Osteocyte (in vitro differentiated cells): ENCODE measurements at regions not wholly inside any gene's neighbourhood (a gene's known extent, or its start where the extent isn't known, plus 50 kb on each side); places are given as distances from the start of the nearest gene placed in this dataset.
"Not testable (repeated sequence)": the region's sequence is repeated elsewhere in the genome, so short reads cannot be mapped to it uniquely, and the experiment has no call there.

Experiments used
- DNase-seq: peaks from one replicate; pipeline ENCODE4 v3.0.0; 2021; ENCODE audit warnings: mixed read lengths; ENCODE audit not compliant: unreplicated experiment; ENCODE audit errors: extremely low spot score
- H3K27ac Mint-ChIP-seq: one replicate; pipeline ENCODE4 v1.8.0; 2021; ENCODE audit warnings: mild to moderate bottlenecking, mixed read lengths; ENCODE audit not compliant: unreplicated experiment
- H3K27me3 Mint-ChIP-seq: one replicate; pipeline ENCODE4 v1.8.0; 2021; ENCODE audit warnings: mixed read lengths; ENCODE audit not compliant: unreplicated experiment
- H3K36me3 Mint-ChIP-seq: one replicate; pipeline ENCODE4 v1.8.0; 2021; ENCODE audit warnings: mixed read lengths; ENCODE audit not compliant: unreplicated experiment
- H3K4me1 Mint-ChIP-seq: one replicate; pipeline ENCODE4 v1.8.0; 2021; ENCODE audit warnings: mixed read lengths; ENCODE audit not compliant: unreplicated experiment
- H3K4me3 Mint-ChIP-seq: one replicate; pipeline ENCODE4 v1.8.0; 2021; ENCODE audit warnings: mild to moderate bottlenecking, moderate library complexity, mixed read lengths; ENCODE audit not compliant: unreplicated experiment
- H3K9me3 Mint-ChIP-seq: one replicate; pipeline ENCODE4 v1.8.0; 2021; ENCODE audit warnings: mixed read lengths; ENCODE audit not compliant: unreplicated experiment
- CTCF ChIP-seq: fragments of 200-600 bp; sonication (generic); IDR thresholded peaks from 2 replicates; pipeline ENCODE4 v1.5.0; 2021; ENCODE audit warnings: antibody characterized with exemption, mild to moderate bottlenecking, moderate library complexity

- no peak for TF ChIP-seq CTCF
- Mint-ChIP-seq H3K9me3 (peaks cover 9% of the 10 kb centered on the region), H3K27me3 (no peaks in the 10 kb centered on the region)
These were observed 930.0 kb upstream of the KLHL29 start for GRCh38 chr2:22454826-22455485.

DNA sequence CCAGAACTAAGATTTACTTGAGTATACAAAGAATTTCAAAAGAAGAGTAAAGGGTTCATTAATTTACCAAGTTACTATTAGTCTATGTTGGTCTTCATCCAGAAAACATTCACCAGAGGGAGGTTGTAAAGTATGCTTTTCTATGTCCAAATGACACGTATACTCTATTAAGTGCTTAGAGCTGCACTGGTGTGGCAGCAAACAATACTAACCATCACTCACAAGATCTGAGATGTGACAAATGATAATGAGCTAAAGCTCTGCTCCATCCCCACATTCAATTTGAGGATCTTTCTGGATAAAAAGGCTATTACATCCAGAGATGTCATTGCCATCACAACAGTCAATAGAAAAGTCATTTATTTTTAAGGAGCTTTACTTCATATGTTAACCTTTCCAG is 926.5 kb upstream of the KLHL29 start:
- H3K4me3 Mint-ChIP-seq = no peak overlapping the region
- H3K27me3 Mint-ChIP-seq = no peaks in the 10 kb centered on the region
- no peak for TF ChIP-seq CTCF
- no peak for DNase-seq
- no peaks in the 10 kb centered on the region for H3K4me1 Mint-ChIP-seq
- H3K27ac Mint-ChIP-seq = no peak overlapping the region
- peaks cover 13% of the 10 kb centered on the region for H3K9me3 Mint-ChIP-seq
- no peaks in the 10 kb centered on the region for H3K36me3 Mint-ChIP-seq

More at GRCh38 chr2:22454826-22455485, 930.0 kb upstream of the KLHL29 start:
- no peaks in the 10 kb centered on the region for H3K4me1 Mint-ChIP-seq
- no peak overlapping the region for H3K4me3 Mint-ChIP-seq
- DNase-seq = no peak
- no peak overlapping the region for H3K27ac Mint-ChIP-seq
- no peaks in the 10 kb centered on the region for H3K36me3 Mint-ChIP-seq

DNA sequence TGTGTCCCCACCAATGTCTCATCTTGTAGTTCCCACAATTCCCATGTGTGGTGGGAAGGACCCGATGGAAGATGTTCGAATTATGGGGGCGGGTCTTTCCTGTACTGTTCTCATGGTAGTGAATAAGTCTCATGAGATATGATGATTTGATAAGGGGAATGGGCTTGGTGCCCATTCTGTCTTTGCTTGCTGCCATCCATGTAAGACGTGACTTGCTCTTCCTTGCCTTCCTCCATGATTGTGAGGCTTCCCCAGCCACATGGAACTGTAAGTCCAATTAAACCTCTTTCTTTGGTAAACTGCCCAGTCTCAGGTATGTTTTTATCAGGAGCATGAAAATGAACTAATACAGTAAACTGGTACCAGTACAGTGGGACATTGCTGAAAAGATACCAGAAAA is 909.9 kb upstream of the KLHL29 start:
- not testable (repeated sequence) for H3K27me3 Mint-ChIP-seq, H3K36me3 Mint-ChIP-seq, H3K27ac Mint-ChIP-seq, DNase-seq, H3K4me3 Mint-ChIP-seq, H3K4me1 Mint-ChIP-seq
- peaks cover 25% of the 10 kb centered on the region for H3K9me3 Mint-ChIP-seq

- TF ChIP-seq CTCF = no peak
- H3K4me1 Mint-ChIP-seq = no peaks in the 10 kb centered on the region
- no peak overlapping the region for H3K27ac Mint-ChIP-seq
- no peak for DNase-seq
- H3K4me3 Mint-ChIP-seq = no peak overlapping the region
- H3K36me3 Mint-ChIP-seq = no peaks in the 10 kb centered on the region
- no peaks in the 10 kb centered on the region for H3K27me3 Mint-ChIP-seq
- peaks cover 27% of the 10 kb centered on the region for H3K9me3 Mint-ChIP-seq
These were observed 906.6 kb upstream of the KLHL29 start for GRCh38 chr2:22478329-22478728.

DNA sequence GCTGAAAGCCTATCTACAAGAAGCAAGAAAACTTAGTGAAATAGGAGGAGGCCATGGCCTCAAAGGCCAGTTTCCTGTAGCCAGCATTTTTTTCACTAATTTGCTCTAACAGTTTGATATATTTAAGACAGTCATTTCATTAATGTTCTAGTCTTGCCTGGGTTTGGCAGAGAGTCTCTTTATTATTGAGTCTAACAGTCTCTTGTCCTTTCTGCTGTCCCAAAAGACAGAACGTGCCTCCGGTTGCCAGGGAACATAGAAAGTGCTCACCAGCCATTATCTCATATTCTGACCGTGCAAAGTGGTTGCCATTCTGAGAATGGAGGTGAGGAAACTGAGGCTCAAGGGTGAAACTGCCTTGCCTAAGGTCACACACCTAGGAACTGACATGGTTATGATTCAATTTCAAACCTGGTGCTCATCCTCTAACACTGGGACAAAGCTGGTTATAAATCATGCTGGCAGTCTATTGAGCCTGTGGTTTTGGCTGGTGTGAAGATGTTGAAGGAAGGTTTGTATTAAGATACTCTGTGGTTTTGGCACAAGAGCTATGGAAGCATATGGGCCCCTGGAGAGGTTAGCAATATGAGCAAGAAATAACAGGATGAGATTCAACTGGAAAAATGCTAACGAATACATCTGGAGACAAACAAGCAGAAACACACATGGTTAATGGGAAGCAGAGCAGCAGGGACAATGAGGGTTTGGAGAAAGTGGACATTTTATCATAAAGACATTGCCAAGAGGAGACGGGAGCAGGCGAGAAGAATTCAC is 903.3 kb upstream of the KLHL29 start:
- Mint-ChIP-seq H3K27ac (no peak overlapping the region), H3K4me1 (no peaks in the 10 kb centered on the region), H3K9me3 (peaks cover 17% of the 10 kb centered on the region), H3K36me3 (no peaks in the 10 kb centered on the region), H3K4me3 (no peak overlapping the region), H3K27me3 (no peaks in the 10 kb centered on the region)
- no peak for DNase-seq
- TF ChIP-seq CTCF = no peak
